SK-N-SH treated with all-trans-retinoic acid at 6 μM for 48 hours (cell line): ENCODE measurements at regions not wholly inside any gene's neighbourhood (a gene's known extent, or its start where the extent isn't known, plus 50 kb on each side); places are given as distances from the start of the nearest gene placed in this dataset.

Experiments
- ATAC-seq: fragments of 200-7000 bp; cut with Tn5 transposase; 3 replicates; pipeline ENCODE4 v1.9.1; 2020; ENCODE audit warnings: mild to moderate bottlenecking, moderate library complexity
- BACH2 ChIP-seq: fragments of 250-450 bp; sonication (Bioruptor Pico); IDR thresholded peaks from 2 replicates; pipeline ENCODE4 v1.9.0; 2021; ENCODE audit warnings: mild to moderate bottlenecking, borderline replicate concordance
- ESRRG ChIP-seq: fragments of 250-450 bp; sonication (Bioruptor Pico); IDR thresholded peaks from 2 replicates; pipeline ENCODE4 v1.6.1; 2021; ENCODE audit warnings: mild to moderate bottlenecking
- GLIS3 ChIP-seq: fragments of 250-450 bp; sonication (Bioruptor Pico); IDR thresholded peaks from 2 replicates; pipeline ENCODE4 v1.5.0; 2020; ENCODE audit warnings: mild to moderate bottlenecking, moderate library complexity
- ISL1 ChIP-seq: fragments of 250-450 bp; sonication (Bioruptor Pico); IDR thresholded peaks from 2 replicates; pipeline ENCODE4 v2.1.2; 2022; ENCODE audit warnings: mild to moderate bottlenecking, moderate library complexity
- OSR1 ChIP-seq: fragments of 250-450 bp; sonication (Bioruptor Pico); IDR thresholded peaks from 2 replicates; pipeline ENCODE4 v1.8.0; 2022; ENCODE audit warnings: moderate library complexity, mild to moderate bottlenecking, inconsistent platforms
- PPARA ChIP-seq: fragments of 250-450 bp; sonication (Bioruptor Pico); IDR thresholded peaks from 2 replicates; pipeline ENCODE4 v1.5.0; 2020; ENCODE audit warnings: mild to moderate bottlenecking, borderline replicate concordance
- RARB ChIP-seq: fragments of 250-450 bp; sonication (Bioruptor Pico); IDR thresholded peaks from 2 replicates; pipeline ENCODE4 v1.8.0; 2021; ENCODE audit warnings: mild to moderate bottlenecking, moderate library complexity
- SNAI2 ChIP-seq: fragments of 250-450 bp; sonication (Bioruptor Pico); IDR thresholded peaks from 2 replicates; pipeline ENCODE4 v1.5.0; 2020; ENCODE audit warnings: mild to moderate bottlenecking, moderate library complexity
- TCF4 ChIP-seq: fragments of 250-450 bp; sonication (Bioruptor Pico); IDR thresholded peaks from 2 replicates; pipeline ENCODE4 v1.8.0; 2021; ENCODE audit warnings: mild to moderate bottlenecking, moderate library complexity, borderline replicate concordance
- TOX ChIP-seq: fragments of 250-450 bp; sonication (Bioruptor Pico); IDR thresholded peaks from 2 replicates; pipeline ENCODE4 v1.8.0; 2021; ENCODE audit warnings: mild to moderate bottlenecking, moderate library complexity, borderline replicate concordance
- ZC3H10 ChIP-seq: fragments of 250-450 bp; sonication (Bioruptor Pico); IDR thresholded peaks from 2 replicates; pipeline ENCODE4 v1.5.1; 2021; ENCODE audit warnings: mild to moderate bottlenecking, moderate library complexity
- ZFP3 ChIP-seq: fragments of 250-450 bp; sonication (Bioruptor Pico); IDR thresholded peaks from 2 replicates; pipeline ENCODE4 v1.5.0; 2020; ENCODE audit warnings: mild to moderate bottlenecking, moderate library complexity
- ZFP30 ChIP-seq: fragments of 450-650 bp; formaldehyde crosslinking; IDR thresholded peaks from 2 replicates; pipeline ENCODE4 v1.5.0; 2022; ENCODE audit warnings: mild to moderate bottlenecking, moderate library complexity
- ZNF565 ChIP-seq: fragments of 450-650 bp; formaldehyde crosslinking; conservative IDR thresholded peaks from 2 replicates; pipeline ENCODE4 v1.5.0; 2020; ENCODE audit warnings: low read depth, mild to moderate bottlenecking, moderate library complexity
- ZNF70 ChIP-seq: fragments of 450-650 bp; formaldehyde crosslinking; IDR thresholded peaks from 2 replicates; pipeline ENCODE4 v1.5.0; 2020; ENCODE audit warnings: mild to moderate bottlenecking, moderate library complexity
- ZNF8 ChIP-seq: fragments of 450-650 bp; formaldehyde crosslinking; IDR thresholded peaks from 2 replicates; pipeline ENCODE4 v1.5.0; 2020; ENCODE audit warnings: mild to moderate bottlenecking, moderate library complexity
- TF ChIP-seq, protein P1 (sequence below): fragments of 250-450 bp; sonication (Bioruptor Pico); IDR thresholded peaks from 2 replicates; pipeline ENCODE4 v1.5.0; 2020; ENCODE audit warnings: mild to moderate bottlenecking, moderate library complexity
- TF ChIP-seq, protein P2 (sequence below): fragments of 250-450 bp; sonication (Bioruptor Pico); IDR thresholded peaks from 2 replicates; pipeline ENCODE4 v1.8.0; 2020; ENCODE audit warnings: mild to moderate bottlenecking, moderate library complexity, borderline replicate concordance
- TF ChIP-seq, protein P3 (sequence below): fragments of 250-450 bp; sonication (Bioruptor Pico); IDR thresholded peaks from 2 replicates; pipeline ENCODE4 v1.5.1; 2020; ENCODE audit warnings: low read depth, mild to moderate bottlenecking, moderate library complexity
- TF ChIP-seq, protein P4 (sequence below): fragments of 250-450 bp; sonication (Bioruptor Pico); IDR thresholded peaks from 2 replicates; pipeline ENCODE4 v1.5.1; 2021; ENCODE audit warnings: mild to moderate bottlenecking, moderate library complexity
- TF ChIP-seq, protein P5 (sequence below): fragments of 250-450 bp; sonication (Bioruptor Pico); IDR thresholded peaks from 2 replicates; pipeline ENCODE4 v1.8.0; 2021; ENCODE audit warnings: low read depth, mild to moderate bottlenecking, moderate library complexity, borderline replicate concordance

DNA sequence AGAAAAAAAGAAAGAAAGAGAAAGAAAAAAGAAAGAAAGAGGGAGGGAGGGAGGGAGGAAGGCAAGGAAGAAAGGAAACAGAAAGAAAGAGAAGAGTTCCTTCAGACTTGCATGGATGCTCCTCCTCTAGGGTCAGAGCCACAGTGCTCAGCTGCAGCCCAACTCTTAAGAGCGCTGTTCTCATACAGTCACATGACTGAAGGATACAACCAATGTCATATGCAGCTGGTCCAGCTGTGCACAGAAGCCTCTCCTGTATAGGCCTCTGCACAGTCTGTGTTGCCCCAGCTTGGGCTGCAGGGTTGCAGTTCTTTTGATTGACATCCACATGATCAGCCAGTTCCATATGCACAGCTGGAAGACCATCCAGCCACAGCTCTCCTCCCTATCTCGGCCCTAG lies 86.8 kb upstream of the CTNNB1 start:
- ATAC-seq, result no peak

DNA sequence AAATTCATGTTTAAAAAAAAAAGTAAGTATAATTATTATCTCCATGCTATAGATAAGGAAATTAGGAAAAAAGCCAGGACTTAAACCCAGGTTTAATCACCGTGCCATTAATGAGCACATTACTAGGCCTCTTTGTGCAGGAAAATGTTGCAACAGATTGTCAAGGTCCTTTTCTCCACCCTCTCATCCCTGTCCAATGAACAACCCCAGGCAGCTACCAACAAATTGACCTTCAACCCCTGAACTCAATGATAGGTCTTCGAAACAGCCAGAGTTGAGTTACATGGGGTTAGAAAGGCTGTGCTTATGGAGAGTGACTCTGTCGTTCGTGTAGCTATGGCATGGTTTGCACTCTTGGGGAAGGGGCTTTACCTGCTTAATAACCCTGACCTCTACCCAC lies 84.2 kb upstream of the CTNNB1 start:
- no peak for ATAC-seq
- TF ChIP-seq, protein P1, sequence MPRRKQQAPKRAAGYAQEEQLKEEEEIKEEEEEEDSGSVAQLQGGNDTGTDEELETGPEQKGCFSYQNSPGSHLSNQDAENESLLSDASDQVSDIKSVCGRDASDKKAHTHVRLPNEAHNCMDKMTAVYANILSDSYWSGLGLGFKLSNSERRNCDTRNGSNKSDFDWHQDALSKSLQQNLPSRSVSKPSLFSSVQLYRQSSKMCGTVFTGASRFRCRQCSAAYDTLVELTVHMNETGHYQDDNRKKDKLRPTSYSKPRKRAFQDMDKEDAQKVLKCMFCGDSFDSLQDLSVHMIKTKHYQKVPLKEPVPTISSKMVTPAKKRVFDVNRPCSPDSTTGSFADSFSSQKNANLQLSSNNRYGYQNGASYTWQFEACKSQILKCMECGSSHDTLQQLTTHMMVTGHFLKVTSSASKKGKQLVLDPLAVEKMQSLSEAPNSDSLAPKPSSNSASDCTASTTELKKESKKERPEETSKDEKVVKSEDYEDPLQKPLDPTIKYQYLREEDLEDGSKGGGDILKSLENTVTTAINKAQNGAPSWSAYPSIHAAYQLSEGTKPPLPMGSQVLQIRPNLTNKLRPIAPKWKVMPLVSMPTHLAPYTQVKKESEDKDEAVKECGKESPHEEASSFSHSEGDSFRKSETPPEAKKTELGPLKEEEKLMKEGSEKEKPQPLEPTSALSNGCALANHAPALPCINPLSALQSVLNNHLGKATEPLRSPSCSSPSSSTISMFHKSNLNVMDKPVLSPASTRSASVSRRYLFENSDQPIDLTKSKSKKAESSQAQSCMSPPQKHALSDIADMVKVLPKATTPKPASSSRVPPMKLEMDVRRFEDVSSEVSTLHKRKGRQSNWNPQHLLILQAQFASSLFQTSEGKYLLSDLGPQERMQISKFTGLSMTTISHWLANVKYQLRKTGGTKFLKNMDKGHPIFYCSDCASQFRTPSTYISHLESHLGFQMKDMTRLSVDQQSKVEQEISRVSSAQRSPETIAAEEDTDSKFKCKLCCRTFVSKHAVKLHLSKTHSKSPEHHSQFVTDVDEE (CRISPR knock-in tag), result no peak
- no peak for TF ChIP-seq TOX (CRISPR knock-in tag)
- no peak for TF ChIP-seq ZFP3
- TF ChIP-seq ESRRG (CRISPR knock-in tag), result no peak
- no peak for TF ChIP-seq ZNF565 (CRISPR knock-in tag)
- TF ChIP-seq ZNF70 (CRISPR knock-in tag), result no peak
- TF ChIP-seq SNAI2 (CRISPR knock-in tag), result no peak
- TF ChIP-seq ZNF8, result no peak
- no peak for TF ChIP-seq ISL1
- no peak for TF ChIP-seq RARB (CRISPR knock-in tag)
- no peak for TF ChIP-seq PPARA (CRISPR knock-in tag)
- TF ChIP-seq OSR1 (CRISPR knock-in tag), result no peak
- TF ChIP-seq, protein P2, sequence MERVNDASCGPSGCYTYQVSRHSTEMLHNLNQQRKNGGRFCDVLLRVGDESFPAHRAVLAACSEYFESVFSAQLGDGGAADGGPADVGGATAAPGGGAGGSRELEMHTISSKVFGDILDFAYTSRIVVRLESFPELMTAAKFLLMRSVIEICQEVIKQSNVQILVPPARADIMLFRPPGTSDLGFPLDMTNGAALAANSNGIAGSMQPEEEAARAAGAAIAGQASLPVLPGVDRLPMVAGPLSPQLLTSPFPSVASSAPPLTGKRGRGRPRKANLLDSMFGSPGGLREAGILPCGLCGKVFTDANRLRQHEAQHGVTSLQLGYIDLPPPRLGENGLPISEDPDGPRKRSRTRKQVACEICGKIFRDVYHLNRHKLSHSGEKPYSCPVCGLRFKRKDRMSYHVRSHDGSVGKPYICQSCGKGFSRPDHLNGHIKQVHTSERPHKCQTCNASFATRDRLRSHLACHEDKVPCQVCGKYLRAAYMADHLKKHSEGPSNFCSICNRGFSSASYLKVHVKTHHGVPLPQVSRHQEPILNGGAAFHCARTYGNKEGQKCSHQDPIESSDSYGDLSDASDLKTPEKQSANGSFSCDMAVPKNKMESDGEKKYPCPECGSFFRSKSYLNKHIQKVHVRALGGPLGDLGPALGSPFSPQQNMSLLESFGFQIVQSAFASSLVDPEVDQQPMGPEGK (CRISPR knock-in tag), result no peak
- no peak for TF ChIP-seq BACH2
- no peak for TF ChIP-seq TCF4 (CRISPR knock-in tag)
- TF ChIP-seq ZC3H10, result no peak
- no peak for TF ChIP-seq GLIS3
- TF ChIP-seq, protein P3, sequence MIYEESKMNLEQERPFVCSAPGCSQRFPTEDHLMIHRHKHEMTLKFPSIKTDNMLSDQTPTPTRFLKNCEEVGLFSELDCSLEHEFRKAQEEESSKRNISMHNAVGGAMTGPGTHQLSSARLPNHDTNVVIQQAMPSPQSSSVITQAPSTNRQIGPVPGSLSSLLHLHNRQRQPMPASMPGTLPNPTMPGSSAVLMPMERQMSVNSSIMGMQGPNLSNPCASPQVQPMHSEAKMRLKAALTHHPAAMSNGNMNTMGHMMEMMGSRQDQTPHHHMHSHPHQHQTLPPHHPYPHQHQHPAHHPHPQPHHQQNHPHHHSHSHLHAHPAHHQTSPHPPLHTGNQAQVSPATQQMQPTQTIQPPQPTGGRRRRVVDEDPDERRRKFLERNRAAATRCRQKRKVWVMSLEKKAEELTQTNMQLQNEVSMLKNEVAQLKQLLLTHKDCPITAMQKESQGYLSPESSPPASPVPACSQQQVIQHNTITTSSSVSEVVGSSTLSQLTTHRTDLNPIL (CRISPR knock-in tag), result no peak

More for the DNA sequence above, 86.8 kb upstream of the CTNNB1 start:
- TF ChIP-seq GLIS3, result no peak
- TF ChIP-seq BACH2, result no peak
- TF ChIP-seq, protein P1 (CRISPR knock-in tag), result no peak
- no peak for TF ChIP-seq OSR1 (CRISPR knock-in tag)
- TF ChIP-seq ZFP30, result no peak
- TF ChIP-seq ZNF8, result no peak
- TF ChIP-seq, protein P2 (CRISPR knock-in tag), result no peak
- no peak for TF ChIP-seq TOX (CRISPR knock-in tag)
- no peak for TF ChIP-seq SNAI2 (CRISPR knock-in tag)
- TF ChIP-seq, protein P4, sequence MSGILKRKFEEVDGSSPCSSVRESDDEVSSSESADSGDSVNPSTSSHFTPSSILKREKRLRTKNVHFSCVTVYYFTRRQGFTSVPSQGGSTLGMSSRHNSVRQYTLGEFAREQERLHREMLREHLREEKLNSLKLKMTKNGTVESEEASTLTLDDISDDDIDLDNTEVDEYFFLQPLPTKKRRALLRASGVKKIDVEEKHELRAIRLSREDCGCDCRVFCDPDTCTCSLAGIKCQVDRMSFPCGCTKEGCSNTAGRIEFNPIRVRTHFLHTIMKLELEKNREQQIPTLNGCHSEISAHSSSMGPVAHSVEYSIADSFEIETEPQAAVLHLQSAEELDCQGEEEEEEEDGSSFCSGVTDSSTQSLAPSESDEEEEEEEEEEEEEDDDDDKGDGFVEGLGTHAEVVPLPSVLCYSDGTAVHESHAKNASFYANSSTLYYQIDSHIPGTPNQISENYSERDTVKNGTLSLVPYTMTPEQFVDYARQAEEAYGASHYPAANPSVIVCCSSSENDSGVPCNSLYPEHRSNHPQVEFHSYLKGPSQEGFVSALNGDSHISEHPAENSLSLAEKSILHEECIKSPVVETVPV (CRISPR knock-in tag), result no peak
- TF ChIP-seq, protein P5, sequence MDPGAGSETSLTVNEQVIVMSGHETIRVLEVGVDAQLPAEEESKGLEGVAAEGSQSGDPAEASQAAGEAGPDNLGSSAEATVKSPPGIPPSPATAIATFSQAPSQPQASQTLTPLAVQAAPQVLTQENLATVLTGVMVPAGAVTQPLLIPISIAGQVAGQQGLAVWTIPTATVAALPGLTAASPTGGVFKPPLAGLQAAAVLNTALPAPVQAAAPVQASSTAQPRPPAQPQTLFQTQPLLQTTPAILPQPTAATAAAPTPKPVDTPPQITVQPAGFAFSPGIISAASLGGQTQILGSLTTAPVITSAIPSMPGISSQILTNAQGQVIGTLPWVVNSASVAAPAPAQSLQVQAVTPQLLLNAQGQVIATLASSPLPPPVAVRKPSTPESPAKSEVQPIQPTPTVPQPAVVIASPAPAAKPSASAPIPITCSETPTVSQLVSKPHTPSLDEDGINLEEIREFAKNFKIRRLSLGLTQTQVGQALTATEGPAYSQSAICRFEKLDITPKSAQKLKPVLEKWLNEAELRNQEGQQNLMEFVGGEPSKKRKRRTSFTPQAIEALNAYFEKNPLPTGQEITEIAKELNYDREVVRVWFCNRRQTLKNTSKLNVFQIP (CRISPR knock-in tag), result no peak
- TF ChIP-seq, all 23 proteins: peak for 0
